ENCODE measurements at regions not wholly inside any gene's neighbourhood (a gene's known extent, or its start where the extent isn't known, plus 50 kb on each side); places are given as distances from the start of the nearest gene placed in this dataset.

GRCh38 chr12:111108726-111109125, 188.3 kb upstream of the MYL2 start:
- TF ChIP-seq CTCF (IDR thresholded peaks at IDR 0.05) (no peak), ZFX (IDR thresholded peaks at IDR 0.05; ENCODE audit: borderline replicate concordance) (no peak)
- H3K27ac ChIP-seq = no peak overlapping the region

- TF ChIP-seq ZFX (IDR thresholded peaks at IDR 0.05; ENCODE audit: borderline replicate concordance) = no peak
- no peak for TF ChIP-seq CTCF (IDR thresholded peaks at IDR 0.05)
- H3K27ac ChIP-seq = no peak overlapping the region
These were observed 187.2 kb upstream of the MYL2 start for GRCh38 chr12:111107392-111108178.

- no peak overlapping the region for H3K27ac ChIP-seq
- TF ChIP-seq CTCF (IDR thresholded peaks at IDR 0.05) = no peak
- TF ChIP-seq ZFX (IDR thresholded peaks at IDR 0.05; ENCODE audit: borderline replicate concordance) = no peak
These were observed 184.9 kb upstream of the MYL2 start for GRCh38 chr12:111105294-111105693.

GRCh38 chr12:111103583-111103982, 183.2 kb upstream of the MYL2 start:
- H3K27ac ChIP-seq = no peak overlapping the region
- TF ChIP-seq ZFX (IDR thresholded peaks at IDR 0.05; ENCODE audit: borderline replicate concordance) (no peak), CTCF (IDR thresholded peaks at IDR 0.05) (no peak)

GRCh38 chr12:111102102-111102739, 181.8 kb upstream of the MYL2 start:
- TF ChIP-seq CTCF (IDR thresholded peaks at IDR 0.05) = no peak
- TF ChIP-seq ZFX (IDR thresholded peaks at IDR 0.05; ENCODE audit: borderline replicate concordance) = no peak
- H3K27ac ChIP-seq = no peak overlapping the region

- no peak for TF ChIP-seq ZFX (IDR thresholded peaks at IDR 0.05; ENCODE audit: borderline replicate concordance)
- no peak for TF ChIP-seq CTCF (IDR thresholded peaks at IDR 0.05)
These were observed 180.6 kb upstream of the MYL2 start for GRCh38 chr12:111101003-111101402.

GRCh38 chr12:111100554-111100953, 180.2 kb upstream of the MYL2 start:
- no peak overlapping the region for H3K27ac ChIP-seq
- TF ChIP-seq CTCF (IDR thresholded peaks at IDR 0.05) (no peak), ZFX (IDR thresholded peaks at IDR 0.05; ENCODE audit: borderline replicate concordance) (no peak)

More at GRCh38 chr12:111101003-111101402, 180.6 kb upstream of the MYL2 start:
- no peak overlapping the region for H3K27ac ChIP-seq
